ENCODE measurements at regions not wholly inside any gene's neighbourhood (a gene's known extent, or its start where the extent isn't known, plus 50 kb on each side); places are given as distances from the start of the nearest gene placed in this dataset.

- Histone ChIP-seq H3K36me3 (ENCODE audit: insufficient read depth, low read length, poor library complexity, severe bottlenecking) (no peaks in the 10 kb centered on the region), H3K4me1 (ENCODE audit: insufficient read depth, low read length, poor library complexity, severe bottlenecking) (peaks cover 4% of the 10 kb centered on the region), H3K27ac (ENCODE audit: low read depth, low read length, poor library complexity, severe bottlenecking) (no peak overlapping the region), H3K27me3 (replicated peaks; ENCODE audit: insufficient read depth, low read depth, low read length, poor library complexity) (no peaks in the 10 kb centered on the region), H3K9me3 (ENCODE audit: low read depth, low read length, poor library complexity, severe bottlenecking) (no peaks in the 10 kb centered on the region), H3K4me3 (ENCODE audit: low read depth, low read length, poor library complexity, severe bottlenecking) (no peak overlapping the region)
- BruUV-seq (replicated peaks): no TSS peak
- TF ChIP-seq, protein P1, sequence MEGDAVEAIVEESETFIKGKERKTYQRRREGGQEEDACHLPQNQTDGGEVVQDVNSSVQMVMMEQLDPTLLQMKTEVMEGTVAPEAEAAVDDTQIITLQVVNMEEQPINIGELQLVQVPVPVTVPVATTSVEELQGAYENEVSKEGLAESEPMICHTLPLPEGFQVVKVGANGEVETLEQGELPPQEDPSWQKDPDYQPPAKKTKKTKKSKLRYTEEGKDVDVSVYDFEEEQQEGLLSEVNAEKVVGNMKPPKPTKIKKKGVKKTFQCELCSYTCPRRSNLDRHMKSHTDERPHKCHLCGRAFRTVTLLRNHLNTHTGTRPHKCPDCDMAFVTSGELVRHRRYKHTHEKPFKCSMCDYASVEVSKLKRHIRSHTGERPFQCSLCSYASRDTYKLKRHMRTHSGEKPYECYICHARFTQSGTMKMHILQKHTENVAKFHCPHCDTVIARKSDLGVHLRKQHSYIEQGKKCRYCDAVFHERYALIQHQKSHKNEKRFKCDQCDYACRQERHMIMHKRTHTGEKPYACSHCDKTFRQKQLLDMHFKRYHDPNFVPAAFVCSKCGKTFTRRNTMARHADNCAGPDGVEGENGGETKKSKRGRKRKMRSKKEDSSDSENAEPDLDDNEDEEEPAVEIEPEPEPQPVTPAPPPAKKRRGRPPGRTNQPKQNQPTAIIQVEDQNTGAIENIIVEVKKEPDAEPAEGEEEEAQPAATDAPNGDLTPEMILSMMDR (conservative IDR thresholded peaks at IDR 0.05; ENCODE audit: low read depth, low read length): no peak
- no peak for TF ChIP-seq EZH2 (IDR thresholded peaks at IDR 0.05; ENCODE audit: borderline replicate concordance, low read depth, low read length, poor library complexity, severe bottlenecking)
- no peak for DNase-seq (ENCODE audit: low spot score)
- ChIA-PET POLR2A (ENCODE audit: low non-redundant PET) (no interaction called here), CTCF (no interaction called here)
- intact Hi-C loops (cut with micrococcal nuclease; ENCODE audit: unreplicated experiment): no loop called here
Measured at GRCh38 chr10:114723361-114723760, 65.3 kb upstream of the ABLIM1 start.

GRCh38 chr10:114723991-114724715 is 66.1 kb upstream of the ABLIM1 start:
- H3K4me1 ChIP-seq (ENCODE audit: insufficient read depth, low read length, poor library complexity, severe bottlenecking): no peaks in the 10 kb centered on the region
- H3K9me3 ChIP-seq (ENCODE audit: low read depth, low read length, poor library complexity, severe bottlenecking): no peaks in the 10 kb centered on the region
- H3K27ac ChIP-seq (ENCODE audit: low read depth, low read length, poor library complexity, severe bottlenecking): no peak overlapping the region
- no peak for DNase-seq (ENCODE audit: low spot score)
- CTCF ChIA-PET: no interaction called here
- TF ChIP-seq EZH2 (IDR thresholded peaks at IDR 0.05; ENCODE audit: borderline replicate concordance, low read depth, low read length, poor library complexity, severe bottlenecking): no peak
- TF ChIP-seq, protein P1 (conservative IDR thresholded peaks at IDR 0.05; ENCODE audit: low read depth, low read length): no peak
- POLR2A ChIA-PET (ENCODE audit: low non-redundant PET): no interaction called here
- intact Hi-C loops (cut with micrococcal nuclease; ENCODE audit: unreplicated experiment): no loop called here
- H3K36me3 ChIP-seq (ENCODE audit: insufficient read depth, low read length, poor library complexity, severe bottlenecking): no peaks in the 10 kb centered on the region
- no TSS peak for BruUV-seq (replicated peaks)
- H3K4me3 ChIP-seq (ENCODE audit: low read depth, low read length, poor library complexity, severe bottlenecking): no peak overlapping the region
- no peaks in the 10 kb centered on the region for H3K27me3 ChIP-seq (replicated peaks; ENCODE audit: insufficient read depth, low read depth, low read length, poor library complexity)

- Histone ChIP-seq H3K27me3 (replicated peaks; ENCODE audit: insufficient read depth, low read depth, low read length, poor library complexity) (no peaks in the 10 kb centered on the region), H3K9me3 (ENCODE audit: low read depth, low read length, poor library complexity, severe bottlenecking) (no peaks in the 10 kb centered on the region), H3K27ac (ENCODE audit: low read depth, low read length, poor library complexity, severe bottlenecking) (no peak overlapping the region), H3K4me3 (ENCODE audit: low read depth, low read length, poor library complexity, severe bottlenecking) (no peak overlapping the region), H3K4me1 (ENCODE audit: insufficient read depth, low read length, poor library complexity, severe bottlenecking) (no peaks in the 10 kb centered on the region), H3K36me3 (ENCODE audit: insufficient read depth, low read length, poor library complexity, severe bottlenecking) (no peaks in the 10 kb centered on the region)
- ChIA-PET CTCF (no interaction called here), POLR2A (ENCODE audit: low non-redundant PET) (no interaction called here)
- intact Hi-C loops (cut with micrococcal nuclease; ENCODE audit: unreplicated experiment): no loop called here
- no TSS peak for BruUV-seq (replicated peaks)
- TF ChIP-seq, protein P1 (conservative IDR thresholded peaks at IDR 0.05; ENCODE audit: low read depth, low read length): no peak
- no peak for TF ChIP-seq EZH2 (IDR thresholded peaks at IDR 0.05; ENCODE audit: borderline replicate concordance, low read depth, low read length, poor library complexity, severe bottlenecking)
- no peak for DNase-seq (ENCODE audit: low spot score)
Measured at GRCh38 chr10:114724716-114725106, 66.6 kb upstream of the ABLIM1 start.

All from A673 (cell line).